NCI-H1092 (cell line): ENCODE measurements at regions not wholly inside any gene's neighbourhood (a gene's known extent, or its start where the extent isn't known, plus 50 kb on each side); places are given as distances from the start of the nearest gene placed in this dataset.

Experiments used
- DNase-seq: peaks from one replicate; lab custom pipeline; 2025; lab: John Stamatoyannopoulos, UW

DNA sequence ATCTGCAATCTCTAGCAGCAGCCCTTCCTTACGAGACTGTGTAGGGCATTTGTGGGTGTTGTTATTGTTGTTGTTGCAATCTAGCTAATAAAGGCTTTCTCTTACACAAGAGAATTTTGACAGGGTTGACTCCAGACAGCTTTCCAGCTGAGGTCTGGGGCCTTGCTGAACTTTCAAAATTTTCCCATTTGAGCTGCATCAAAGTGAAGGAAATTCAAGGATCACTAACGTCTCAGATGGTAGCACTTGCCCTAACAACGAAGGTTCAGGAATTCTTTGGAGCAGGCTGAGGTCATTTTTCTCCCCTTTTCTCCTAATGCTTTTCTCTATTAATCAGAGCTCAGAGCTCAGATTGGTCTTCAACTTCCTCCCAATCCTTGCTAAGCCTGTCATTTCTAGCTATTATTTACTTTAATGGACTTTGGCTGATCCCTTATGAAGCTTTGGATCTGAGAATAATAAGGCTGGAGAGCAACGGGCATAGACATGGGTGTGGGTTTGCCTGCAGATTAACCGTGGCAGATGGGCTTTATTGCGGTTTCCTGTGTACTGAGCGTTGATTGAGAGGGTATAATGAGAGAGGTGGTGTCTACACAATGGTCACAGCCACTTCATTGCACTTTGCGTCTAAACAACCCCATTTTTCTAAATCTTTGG is 614.0 kb upstream of the AGTR1 start:
- DNase-seq: no peak

DNA sequence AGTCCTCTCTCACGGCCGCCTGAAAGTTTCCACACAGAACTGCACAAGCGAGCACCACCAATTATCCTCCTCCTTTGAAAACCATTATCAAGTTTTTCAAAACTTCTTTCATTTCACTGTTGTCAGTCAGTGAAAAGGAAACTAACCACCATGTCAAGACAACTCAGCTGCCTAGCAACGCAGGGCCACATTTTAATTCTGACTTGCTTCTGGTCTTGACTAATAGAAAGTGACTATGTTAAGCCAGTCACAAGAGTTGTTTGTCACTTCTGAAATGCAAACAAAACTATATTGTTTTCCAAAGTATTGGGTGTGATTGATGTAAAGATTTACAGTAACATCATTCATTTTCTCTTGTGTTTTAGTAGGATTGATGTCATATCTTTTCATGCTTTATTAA is 612.8 kb upstream of the AGTR1 start:
- DNase-seq: no peak

DNA sequence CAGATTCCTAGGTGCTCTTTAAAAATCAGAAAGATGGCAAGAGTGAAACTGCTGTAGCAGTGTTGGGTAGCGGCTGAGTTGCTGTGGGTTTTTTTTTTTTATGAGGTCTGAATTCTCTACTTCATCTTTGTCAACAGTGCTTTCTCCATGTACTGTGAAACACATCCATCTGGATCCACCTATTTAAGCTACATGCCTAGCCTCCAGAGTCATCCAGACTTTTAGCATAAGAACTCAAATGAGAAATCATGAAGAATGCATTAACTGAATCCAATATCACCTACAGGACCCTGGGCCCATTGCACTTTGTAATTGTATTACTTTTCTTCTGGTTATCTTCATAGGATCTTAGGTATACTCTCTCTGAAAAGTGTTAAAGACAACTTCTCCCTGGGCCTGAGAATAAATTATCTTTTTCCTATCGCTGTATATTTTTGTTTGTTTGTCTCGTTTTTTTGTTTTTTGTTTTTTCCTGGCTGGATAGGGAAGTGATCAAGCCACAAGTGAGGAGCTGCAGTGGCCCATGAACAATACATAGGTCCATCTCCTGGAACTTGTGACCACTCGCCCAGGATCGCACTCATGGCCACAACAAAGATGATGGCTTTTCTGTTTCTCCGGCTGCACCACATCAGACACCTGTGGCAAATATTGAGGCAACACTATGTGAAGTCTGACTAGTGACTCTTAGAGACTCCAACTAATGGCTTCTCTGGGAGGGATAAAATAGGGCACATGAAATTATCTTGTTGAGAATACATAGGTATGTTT is 609.9 kb upstream of the AGTR1 start:
- DNase-seq: no peak

DNA sequence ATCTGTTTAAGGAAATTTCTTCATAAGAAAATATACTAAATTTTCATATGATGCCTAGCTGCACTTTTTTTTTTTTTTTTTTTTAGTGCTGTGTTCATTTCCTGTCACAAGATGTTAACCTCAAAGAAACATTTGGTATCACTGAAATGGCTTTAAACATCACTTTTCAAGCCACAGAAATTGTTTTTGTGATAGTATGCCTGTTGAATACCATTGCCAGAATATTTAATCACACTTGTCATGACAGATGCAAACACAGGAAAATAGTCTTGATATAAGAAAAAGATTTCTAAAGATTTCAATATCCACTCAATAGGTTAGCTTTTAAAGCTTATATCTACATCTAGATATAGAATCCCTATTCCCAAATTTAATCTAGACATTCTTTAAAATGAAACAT is 608.5 kb upstream of the AGTR1 start:
- DNase-seq: no peak

DNA sequence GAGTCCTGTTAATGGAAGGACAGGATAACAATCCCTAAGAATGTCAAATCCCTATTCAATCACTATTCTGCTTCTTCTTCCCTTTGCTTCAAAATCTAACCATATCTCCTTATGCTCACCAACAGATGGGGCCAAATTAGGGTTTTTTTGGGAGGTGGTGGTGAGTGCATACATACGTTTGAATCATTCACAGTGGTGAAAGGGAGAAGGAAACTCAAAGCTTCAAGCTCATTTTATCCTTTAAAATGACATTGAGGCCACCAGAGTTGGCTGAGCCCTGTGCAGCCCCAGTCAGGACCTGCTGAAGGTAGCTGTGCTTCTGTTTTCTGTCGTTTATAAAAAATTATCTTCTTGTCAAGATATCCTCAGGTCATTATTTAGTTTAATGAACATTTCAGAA is 607.5 kb upstream of the AGTR1 start:
- DNase-seq: no peak

DNA sequence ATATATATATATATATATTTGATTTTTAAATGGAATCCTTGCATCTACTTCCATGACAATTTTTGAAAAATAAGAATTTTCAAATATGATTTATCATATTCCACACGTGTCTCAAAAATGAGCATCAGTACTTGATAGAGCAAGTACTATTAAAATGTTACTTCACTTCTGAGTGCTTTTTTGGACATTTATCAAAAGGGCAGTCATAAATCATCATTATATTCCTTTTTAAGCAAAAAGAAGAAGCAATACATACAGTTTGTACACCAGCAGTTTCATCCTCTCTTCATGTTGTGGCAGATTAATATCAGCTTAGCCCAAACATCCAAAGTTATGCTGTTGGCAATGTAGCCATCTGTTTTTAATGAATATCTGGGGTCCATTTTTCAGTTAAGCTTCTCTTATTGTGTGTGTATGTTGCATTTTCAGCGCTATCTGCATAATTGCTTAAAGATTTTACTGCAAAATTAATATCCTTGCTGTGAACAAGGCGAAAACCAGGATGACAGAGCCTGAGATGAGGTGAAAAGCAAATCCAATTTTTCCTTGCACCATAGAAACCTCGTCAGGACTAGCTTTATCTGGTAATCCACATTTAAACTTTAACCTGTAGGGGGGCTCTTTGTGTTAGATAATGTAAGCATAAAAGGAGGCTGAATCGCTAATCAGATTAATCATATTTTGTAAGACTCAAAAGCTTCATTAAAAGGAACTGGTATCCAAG is 604.9 kb upstream of the AGTR1 start:
- no peak for DNase-seq

DNA sequence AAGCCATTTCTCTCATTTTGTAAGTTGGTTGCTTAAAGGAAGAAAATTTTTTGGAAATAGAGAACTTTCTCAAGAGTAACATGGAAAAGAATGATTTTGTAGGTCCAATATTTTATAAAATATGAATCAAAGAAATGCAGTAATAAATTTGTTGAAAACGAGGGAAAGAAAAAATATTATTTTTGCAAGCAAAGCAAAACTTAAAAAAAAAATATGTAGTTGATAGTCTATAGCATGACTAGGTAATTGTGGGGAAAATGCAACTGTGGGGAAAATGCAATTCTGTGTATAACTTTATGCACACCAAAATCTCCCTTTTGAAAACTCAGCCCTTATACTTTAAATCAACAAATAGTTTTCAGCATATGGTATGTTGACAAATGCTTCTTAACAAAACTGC is 604.0 kb upstream of the AGTR1 start:
- DNase-seq: no peak

DNA sequence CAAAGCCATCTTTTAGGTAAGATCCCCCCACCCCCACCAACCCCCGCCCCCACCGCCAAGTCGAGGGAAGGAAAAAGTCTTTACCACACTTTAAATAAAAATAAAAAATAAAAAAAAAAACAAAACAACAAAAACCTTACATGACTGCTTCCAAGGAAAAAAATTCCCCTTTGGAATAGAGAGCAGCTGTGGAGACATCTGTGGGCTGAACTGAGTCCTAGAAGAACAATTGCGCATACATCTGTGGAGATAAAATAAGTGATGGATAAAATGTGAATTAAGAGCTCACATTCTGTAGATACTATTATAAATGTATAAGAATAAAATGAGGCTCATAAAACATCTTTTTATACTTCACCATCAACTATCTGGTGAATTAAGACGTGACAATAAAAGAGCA is 601.7 kb upstream of the AGTR1 start:
- DNase-seq: no peak

DNA sequence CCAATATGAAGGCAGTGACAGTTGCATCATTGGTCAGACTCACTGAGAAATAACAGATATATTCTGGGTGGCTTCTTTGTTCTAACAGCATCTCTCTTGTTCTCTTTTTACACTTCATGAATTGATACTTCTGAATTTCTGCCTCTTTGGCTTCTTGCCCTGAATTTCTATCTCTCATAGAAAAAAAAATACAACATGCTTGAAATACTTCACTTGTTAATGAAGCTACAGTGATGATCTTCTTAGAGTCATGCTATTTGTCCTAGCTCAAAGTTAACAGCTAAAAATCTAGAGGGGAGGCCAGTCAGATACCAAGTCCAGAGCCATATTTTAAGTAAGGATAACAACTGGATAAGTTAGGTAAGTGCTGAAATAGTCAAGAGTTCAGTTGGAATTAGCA is 597.2 kb upstream of the AGTR1 start:
- DNase-seq: no peak

DNA sequence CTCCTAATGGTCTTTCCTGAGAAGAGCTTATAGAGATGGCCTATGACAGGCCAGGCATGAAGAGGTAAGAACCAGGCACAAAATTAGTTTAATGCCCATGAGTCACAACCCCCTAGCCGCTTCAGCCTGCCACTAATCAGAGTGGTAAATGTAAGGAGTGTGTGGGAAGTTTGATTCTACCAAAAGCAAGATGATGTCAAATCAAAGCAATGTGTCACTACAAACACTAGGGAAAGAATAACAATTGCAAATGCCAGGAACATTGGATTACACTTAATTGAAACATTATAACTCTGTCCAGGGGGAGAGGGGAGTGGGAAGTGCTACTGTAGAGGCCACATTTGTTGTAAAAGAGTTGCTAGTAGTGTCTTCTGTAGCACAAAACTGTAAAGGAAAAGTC is 596.6 kb upstream of the AGTR1 start:
- DNase-seq: no peak

DNA sequence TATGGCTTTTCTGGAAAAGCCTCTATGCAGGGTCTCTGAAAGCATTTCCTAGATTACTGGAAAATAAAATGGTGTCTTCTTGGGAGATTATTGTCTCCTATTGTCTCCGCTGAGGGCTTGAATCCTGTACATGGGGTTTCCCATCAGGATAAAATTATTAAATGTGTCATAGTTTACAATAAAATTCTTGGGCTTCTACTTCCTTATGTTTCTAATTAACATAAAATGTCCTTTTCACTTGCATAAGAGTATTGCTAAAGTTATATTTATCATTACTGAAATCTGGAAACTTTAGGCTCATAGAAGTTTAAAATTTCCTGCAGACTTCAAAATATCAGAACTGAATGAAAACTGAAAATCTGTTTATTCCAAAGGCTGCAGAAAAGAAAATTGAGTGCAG is 595.5 kb upstream of the AGTR1 start:
- DNase-seq: no peak

DNA sequence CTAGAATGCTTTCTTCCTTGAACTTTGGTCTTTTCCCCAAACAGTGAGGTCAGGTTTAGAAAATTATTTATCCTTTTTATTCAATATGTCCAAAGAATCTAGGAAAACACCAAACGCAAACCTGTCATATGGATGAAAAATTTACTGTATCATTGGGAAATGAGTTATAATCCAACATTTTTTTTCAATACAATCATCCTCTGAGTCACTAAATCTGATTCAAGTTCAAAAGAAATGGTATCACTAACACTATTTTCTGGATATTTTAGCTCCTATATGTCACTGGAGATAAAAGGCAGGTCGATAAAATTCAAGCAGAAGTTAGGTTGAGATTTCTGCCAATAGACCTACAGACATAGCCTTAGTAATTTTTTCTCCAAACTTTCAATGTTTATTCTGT is 591.6 kb upstream of the AGTR1 start:
- DNase-seq: no peak

DNA sequence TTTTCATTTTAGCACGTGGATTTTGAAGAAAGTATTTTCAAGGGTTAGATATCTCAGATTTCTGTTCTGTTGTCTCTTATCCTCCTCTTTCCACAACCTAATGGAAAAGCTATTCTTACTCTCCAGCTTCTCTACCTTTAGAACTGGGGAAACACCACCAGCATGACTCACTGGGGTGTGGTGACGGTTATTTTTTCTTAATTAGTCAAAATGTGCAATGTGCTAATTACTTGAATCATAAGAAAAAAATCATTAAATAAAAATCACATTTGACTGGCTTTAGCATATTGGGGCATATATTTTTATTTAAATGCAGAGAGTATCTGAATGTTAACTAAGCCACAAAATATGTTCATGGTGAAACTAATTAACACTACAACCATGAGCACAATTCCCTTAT is 570.7 kb upstream of the AGTR1 start:
- no peak for DNase-seq

DNA sequence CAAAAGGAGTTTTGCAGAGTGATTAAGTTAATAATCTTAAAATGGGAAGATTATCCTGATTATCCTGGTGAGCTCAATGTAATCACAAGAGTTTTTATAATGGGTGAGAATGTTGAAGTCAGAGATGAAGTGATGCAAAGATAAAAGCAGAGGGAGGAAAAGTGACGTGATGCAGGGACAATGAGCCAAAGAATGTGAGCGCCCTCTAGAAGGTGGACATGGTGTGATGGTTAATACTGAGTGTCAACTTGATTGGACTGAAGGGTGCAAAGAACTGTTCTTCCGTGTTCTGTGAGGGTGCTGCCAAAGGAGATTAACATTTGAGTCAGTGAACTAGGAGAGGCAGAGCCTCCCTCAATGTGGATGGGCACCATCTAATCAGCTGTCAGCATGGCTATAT is 569.6 kb upstream of the AGTR1 start:
- no peak for DNase-seq

DNA sequence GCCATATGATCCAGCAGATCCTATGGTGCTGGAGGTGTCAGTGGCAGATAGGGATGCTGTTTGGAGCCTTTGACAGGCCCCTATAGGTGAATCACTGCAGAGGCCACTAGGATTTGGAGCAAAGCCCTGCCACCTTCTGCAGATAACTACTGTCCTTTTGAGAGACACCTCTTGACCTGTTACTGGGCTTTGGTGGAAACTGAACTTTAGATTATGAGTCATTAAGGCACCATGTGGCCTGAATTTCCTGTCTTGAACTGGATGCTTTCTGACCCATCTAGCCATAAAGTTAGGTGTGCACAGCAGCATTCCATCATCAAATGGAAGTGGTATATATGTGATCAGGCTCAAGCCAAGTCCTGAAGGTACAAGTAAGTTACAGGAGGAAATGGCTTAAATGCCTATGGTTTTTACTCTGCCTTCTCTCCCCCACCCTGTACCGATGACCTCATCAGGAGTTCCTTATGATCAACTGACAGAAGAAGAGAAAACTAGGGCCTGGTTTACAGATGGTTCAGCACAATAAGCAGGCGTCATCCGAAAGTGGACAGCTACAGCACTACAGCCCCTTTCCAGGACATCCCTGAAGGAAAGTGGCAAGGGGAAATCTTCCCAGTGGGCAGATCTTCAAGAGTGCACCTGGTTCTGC is 565.6 kb upstream of the AGTR1 start:
- DNase-seq: no peak

DNA sequence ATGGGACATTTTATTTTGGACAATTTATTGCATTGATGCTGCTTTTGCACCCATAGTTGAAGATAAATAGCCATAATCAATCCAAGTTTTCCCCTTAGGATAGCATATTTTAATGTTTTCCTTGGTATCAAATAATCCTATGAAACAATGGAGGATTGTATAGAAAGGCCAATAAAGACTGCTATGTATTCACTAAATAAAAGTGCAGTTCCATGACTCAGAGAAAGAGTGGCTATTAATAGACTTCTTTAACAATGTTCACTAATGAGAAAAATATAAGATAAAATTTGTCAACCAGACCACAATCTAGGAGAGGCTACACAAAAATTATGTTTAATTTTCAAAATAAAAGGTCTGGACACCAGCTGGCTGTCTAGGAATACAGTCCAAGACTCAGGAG is 560.9 kb upstream of the AGTR1 start:
- DNase-seq: no peak

DNA sequence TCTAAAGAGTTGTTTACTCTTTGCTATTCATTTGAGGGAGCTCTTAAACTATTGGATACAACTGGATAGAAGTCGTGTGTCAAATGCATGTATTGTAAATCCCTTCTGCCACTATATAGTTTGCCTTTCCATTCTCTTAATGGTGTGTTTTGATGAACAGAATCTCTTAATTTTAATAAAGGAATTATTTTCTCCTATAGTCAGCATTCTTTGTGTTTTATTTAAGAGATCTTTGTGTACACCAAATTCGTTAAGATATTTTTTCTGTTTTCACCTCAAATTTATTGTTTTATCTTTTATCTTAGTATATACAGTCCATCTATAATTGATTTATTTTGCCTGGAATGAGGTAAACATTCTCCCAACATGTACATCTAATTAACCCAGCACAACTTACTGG is 551.5 kb upstream of the AGTR1 start:
- no peak for DNase-seq

DNA sequence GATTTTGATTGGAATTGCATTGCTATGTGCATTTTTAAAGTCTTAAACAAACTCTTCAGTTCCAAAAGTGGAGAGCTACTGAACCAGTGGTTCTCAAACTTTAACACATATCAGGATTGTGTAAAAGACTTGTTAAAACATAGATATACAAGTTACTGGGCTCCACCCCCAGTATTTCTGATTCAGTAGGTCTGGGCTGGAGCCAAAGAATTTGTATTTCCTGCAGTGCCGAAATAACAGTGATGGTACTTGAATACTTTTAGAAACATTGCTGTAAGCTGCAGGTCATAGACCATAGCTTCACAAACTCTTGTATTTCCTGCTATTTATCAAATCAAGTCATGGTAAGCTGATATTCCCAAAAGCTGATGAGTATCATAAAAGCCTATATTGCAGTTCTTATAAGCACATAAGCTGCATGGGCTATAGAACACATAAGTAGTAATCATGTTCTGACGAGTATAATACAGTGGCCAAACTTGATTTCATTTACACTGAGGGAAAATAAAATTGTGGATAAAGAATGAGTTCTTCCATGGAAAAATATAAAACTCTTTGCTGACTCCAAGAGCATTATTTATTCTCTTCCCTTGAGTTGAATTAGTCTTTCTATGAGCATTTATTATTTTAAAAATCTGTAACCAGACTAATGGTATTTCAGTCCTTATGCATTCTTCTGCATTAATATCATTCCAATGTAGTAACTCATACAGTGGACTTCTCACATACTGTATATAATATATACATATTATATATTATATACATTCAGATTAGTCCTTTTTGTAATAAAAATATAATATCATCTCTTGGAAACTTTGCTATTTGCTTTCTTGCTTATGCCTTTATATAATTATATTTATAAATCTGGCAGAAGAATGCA is 550.5 kb upstream of the AGTR1 start:
- DNase-seq: no peak

DNA sequence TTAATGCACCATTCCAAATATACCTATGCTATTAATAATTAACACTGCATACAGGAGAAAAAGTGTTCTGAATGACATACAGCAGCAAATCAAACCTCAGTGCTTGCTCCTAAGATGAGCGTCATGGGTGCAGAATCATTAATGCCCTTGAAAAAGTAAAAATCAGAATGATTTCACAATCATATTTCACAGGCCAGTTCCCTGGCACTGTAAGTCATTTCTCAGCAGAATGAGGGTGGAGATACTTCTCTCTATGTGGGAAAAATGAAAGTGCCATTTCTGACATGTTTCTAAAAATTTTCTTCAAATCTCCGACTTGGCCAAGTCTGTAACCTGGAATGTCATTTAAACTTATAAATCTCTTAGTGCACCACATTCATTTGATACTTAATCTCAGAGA is 549.8 kb upstream of the AGTR1 start:
- no peak for DNase-seq

DNA sequence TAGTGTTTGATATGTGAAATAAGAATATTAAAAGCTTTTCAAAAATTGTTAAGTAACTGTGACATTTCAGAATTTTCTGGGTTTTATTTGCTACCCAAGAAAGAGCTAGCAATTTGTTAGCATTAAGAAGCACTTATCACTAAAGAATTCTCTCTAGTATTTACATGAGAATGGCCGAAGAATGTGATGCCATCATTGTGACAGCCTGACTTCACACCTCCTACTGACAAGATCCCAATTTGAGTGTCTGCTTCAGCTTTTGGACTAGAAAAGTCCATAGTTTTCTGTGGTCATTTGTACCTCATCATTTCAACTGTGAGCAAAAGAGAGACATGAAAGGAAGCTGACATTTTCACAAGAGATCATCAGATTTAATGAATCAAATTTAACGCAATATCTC is 548.1 kb upstream of the AGTR1 start:
- DNase-seq: no peak

DNA sequence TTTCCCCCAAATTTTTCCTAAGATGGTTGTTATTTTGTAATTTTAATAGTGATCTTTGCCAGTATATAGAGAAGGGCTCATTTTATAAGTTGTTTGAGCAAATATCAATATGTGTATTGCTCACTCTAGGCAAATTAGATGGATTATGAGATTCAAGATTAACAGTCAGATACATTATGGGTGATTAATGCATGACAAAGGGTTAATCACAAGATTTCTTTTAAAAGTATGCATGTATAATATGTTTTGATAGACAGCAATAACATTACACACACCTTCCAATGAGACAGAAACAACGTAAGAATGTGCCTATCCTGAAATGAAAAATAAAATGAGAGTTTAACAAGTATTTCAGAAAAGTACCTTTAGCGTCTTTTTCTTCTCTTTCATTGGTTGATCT is 547.6 kb upstream of the AGTR1 start:
- no peak for DNase-seq

DNA sequence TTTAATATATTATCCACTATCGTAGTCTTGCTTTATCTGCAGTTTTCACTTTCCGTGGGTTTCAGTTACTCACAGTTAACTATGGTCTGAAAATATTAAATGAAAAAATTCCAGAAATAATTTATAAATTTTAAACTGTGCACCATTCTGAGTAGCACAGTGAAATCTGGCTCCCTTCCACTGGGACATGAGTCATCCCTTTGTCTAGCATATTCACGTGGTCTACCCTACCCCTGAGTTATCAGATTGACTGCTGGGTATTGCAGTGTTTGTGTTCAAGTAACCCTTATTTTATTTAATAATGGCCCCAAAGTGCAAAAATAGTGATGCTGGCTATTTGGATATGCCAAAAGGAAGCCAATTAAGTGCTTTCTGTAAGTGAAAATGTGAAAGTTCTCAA is 539.5 kb upstream of the AGTR1 start:
- DNase-seq: no peak
